SHP77 treated with DMSO at 0.1 percent for 48 hours (cell line): ENCODE measurements at regions not wholly inside any gene's neighbourhood (a gene's known extent, or its start where the extent isn't known, plus 50 kb on each side); places are given as distances from the start of the nearest gene placed in this dataset.
"Not testable (repeated sequence)": the region's sequence is repeated elsewhere in the genome, so short reads cannot be mapped to it uniquely, and the experiment has no call there.

Experiments used
- DNase-seq: peaks from one replicate; lab custom pipeline; 2025; lab: John Stamatoyannopoulos, UW

DNA sequence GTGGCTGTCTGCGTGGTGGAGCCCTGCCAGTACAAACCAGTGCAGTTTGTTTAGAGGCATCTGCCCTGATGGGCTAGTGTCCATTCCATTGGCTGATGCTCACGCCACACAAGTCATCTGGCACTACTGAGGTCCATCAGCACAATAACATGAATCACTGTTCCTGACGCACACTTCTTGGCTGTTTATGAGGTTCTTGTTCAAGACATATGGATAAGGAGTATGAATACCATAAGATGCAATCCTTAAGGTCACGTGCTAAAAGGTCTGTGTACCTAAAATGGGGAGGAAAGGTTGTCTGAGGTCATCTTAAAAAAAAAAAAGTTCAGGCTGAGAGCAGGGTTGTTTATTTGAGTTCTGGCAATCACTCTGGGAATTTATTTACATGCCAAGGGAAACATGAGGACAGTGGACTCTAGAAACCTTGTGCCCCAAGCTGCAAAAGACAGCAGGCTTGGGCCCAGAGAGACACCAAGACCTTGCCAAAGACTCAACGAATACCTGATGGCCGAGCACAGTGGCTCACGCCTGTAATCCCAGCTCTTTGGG, 54.1 kb upstream of the SHLD1 start:
- DNase-seq = no peak

DNA sequence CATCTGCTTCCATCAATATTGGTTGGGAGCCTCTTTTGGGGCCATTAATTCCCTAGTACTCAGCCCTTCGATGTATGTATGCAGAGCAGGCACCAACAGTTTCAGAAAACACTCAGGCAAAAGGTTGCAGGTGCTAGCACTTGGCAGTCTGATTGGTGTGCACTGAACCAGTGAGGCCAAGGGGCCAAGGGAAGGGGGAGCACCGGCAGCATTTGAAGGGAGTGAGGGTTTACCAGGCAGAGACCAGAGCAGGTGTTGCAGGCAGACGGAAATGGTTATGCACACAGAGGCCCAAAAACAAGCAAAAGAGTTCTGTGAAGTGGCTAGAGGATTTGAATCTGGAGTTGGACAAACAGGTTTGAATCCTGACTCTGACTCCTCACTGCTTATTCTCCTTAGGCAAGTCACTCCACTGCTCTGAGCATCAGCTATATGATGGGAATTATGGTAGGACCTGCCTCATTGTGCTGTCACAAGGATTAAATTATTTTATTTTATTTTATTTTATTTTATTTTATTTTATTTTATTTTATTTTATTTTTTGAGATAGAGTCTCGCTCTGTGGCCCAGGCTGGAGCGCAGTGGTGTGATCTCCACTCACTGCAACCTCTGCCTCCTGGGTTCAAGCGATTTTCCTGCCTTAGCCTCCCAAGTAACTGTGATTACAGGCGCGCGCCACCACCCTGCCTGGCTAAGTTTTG, 58.1 kb upstream of the SHLD1 start:
- DNase-seq = peak; percentile 100

DNA sequence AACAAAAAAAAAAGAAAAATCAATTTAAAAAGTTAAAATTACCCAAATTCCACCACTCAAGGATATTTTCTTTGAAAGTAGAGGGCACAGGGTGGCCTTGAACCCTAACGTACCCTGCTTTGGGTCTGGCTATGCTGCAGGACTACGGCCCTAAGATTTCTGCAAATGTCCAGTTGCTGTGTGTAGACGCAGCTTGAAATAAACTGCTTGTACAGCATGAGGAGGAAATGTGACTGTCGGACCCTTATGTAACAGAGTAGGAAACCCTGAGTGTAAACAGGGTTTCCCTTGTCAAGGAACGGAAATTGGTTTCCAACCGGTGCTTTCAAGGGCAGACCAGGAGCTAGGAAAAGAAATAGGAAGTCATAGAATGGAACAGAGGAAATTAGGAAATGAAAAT, 60.7 kb upstream of the SHLD1 start:
- DNase-seq = no peak

DNA sequence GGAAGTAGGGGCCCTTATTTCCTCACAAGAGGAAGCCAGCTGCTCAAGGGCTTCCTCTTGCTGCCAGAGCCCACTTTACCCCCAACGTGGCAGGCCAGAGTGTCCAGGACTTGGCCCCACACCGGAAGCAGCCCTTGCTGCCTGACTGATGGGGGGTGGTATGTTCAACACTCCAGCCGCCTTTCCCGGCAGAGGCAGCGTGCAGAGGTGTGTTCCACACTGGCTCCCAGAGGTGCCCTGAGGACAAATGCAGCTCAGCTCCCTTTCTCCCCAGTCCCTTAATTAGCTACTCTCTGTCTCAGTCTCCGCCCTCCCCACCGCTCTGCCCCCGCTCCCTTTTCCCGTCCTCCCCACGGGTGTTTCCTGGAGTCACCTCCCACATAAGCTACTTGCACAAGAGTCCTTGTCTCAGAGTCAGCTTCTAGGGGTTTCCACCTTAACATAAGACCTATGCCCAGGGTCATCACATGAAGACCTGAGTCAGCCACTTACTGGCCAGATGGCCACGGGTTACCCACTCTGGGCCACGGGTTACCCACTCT, 61.7 kb upstream of the SHLD1 start:
- no peak for DNase-seq

DNA sequence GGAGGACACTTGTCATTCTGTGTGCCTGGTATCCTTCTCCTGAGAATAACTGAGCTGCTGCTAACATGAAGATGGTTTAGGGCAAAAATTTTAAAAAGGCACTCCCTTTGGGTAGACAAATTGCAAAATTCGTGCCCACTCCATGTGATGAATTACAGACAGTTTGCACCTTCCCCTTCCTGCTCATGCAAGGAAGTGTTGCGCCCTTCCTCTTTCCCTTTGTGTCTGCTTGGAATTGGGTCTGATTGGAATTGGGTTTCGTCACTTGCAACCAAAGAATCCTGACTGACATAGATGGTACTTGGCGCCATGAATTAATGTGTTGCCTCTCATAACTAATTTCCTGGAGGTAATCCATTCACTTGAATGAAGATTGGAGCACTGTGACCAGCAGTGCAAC, 62.3 kb upstream of the SHLD1 start:
- DNase-seq = no peak

DNA sequence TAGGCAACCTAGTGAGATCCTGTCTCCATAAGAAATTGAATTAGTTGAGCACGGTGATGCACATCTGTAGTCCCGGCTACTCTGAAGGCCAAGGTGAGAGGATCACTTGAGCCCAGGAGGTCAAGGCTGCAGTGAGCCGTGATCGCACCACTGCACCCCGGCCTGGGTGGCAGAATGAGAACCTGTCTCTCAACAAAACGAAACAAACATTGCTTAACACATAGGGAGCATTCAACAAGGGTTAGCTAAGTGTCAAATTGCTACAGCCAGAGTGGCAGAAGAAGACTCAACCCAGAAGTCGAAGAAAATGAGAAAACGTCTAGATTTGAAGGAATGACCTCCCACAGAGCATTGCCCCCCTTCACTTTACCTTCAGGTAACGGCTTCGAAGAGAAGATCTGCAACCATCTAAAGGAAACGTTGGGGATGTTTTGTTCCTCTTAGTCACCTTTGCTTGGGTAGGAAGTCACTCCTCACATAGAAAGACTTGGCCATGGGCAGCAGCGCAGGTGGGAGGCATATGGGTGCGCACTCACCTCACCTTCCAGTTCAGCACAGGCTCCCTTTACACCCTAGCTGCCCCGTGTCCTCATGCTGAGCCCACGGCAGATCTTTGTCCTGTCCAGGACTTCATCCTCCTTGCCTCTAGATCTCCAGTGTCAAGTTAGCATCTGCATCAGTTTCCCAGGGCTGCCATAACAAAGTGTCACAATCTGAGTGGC, 63.7 kb upstream of the SHLD1 start:
- DNase-seq = no peak

DNA sequence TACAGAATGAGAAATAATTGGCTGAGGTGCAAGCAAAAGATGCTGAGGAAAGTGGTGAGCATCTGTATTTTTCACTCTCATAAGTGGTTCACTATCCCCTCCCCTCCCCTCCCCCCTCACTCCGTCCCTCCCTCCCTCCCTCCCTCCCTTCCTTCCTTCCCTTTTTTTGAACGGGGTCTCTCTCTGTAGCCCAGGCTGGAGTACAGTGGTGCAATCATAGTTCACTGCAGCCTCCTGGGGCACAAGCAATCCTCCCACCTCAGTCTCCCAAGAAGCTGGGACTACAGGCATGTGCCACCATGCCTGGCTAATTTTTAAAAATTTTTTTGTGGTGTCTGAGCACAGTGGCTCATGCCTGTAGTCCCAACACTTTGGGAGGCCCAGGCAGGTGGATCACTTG, 67.6 kb upstream of the SHLD1 start:
- not testable (repeated sequence) for DNase-seq

DNA sequence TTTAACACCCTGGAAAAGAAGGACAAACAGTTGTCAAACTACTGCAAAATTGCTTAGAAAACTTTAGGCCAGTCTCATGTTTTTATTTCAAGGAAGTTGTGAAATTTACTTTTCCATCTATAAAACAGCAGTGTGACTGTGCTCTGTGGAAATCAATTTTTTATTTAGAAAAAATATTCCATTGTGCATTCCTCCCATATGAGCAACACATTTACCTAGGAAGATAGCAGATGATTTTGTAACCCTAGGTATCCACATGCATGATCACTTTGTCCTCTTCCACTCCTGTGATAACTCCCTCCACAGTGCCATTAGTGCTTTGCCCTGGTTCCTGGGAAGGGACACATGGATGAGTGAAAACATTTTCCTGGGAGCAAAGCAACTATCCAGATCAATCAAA, 69.4 kb upstream of the GPCPD1 start:
- no peak for DNase-seq

DNA sequence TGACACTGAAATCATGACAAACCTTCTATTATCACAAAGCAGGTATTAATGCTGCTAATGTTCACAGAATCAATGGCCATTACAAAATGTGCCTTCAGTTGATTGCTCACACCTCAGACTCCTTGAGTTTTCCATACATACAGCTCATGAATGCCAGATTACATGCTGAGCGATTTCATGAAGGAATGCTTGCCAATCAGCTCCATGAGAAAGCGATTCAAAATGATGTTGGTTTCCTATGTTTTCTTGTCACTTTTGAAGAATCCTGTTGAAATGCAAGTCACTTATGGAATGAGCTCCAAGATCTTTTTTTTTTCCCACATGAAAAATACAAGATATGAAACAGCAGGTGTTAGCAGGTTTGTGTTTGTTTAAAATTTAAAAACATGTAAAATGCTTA, 68.0 kb upstream of the GPCPD1 start:
- no peak for DNase-seq

DNA sequence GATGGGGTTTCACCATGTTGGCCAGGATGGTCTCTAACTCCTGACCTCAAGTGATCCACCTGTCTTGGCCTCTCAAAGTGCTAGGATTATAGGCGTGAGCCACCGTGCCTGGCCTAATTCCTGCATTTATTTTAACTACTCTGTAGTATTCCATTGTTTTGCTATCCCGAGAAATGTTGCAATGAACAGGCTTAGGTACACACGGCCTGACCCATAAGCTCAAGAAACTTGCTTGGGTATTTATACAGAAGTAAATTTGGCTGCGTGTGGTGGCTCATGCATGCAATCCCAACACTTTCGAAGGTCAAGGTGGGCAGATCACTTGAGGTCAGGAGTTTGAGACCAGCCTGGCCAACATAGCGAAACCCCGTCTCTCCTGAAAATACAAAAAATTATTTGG, 67.1 kb upstream of the GPCPD1 start:
- DNase-seq = not testable (repeated sequence)

DNA sequence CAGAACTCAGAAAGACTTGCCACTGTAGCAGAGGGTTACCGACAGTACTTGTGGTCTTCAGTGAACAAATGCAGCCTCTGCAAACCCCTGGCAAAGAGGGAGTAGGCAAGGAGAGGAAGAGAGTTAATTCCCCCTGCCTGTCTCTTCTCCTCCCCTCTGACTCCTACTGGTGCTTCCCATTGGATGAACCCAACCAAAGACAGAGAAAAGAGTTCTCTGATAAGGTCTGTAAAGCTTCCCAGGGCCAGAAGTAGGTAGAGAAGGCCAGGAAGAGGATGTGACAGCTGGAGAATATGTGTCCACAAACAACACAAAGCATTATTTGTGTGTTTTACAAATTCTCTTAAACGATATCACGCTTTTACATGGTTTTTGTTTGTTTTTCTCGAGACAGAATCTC, 66.6 kb upstream of the GPCPD1 start:
- DNase-seq = no peak

DNA sequence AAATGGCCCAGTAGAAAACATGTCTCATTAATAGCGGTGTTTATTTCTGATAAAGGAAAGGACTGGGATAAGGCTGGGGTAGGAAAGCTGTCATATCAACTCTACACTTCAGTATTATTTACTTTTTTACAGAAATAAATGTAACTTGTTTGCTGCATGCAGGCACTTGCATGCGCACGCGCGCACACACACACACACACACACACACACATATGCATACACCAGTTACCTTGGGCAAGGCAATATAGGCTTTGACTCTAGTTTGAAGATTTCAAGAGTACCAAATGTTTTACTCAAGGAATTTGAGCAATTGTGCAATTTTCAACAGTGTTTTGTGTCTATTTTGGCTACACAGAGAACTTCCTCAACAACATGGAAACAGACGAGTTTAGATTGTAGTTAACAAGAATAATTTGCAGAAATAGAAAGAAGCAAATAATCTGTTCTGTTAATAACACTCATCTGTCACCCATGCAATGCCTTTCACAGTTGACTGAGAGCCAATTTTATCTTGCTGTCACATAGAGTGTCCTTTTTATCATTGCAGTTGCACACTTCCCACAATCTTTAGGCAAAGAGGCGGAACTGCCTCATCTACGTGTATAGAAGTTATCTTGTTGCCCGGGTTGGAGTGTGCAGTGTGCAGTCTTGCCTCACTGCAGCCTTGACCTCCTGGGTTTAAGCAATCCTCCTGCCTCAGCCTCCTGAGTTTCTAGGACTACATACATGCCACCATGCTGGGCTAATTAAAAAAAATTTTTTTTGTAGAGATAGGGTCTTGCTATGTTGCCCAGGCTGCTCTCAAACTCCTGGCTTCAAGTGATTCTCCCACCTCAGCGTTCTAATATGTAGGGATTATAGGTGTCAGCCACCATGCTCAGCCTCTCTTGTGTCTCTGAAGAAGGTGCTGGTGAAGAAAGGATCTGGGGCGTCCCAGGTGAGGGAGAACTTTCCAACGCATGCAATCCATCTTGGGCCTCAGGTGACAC, 64.6 kb upstream of the GPCPD1 start:
- DNase-seq = no peak

DNA sequence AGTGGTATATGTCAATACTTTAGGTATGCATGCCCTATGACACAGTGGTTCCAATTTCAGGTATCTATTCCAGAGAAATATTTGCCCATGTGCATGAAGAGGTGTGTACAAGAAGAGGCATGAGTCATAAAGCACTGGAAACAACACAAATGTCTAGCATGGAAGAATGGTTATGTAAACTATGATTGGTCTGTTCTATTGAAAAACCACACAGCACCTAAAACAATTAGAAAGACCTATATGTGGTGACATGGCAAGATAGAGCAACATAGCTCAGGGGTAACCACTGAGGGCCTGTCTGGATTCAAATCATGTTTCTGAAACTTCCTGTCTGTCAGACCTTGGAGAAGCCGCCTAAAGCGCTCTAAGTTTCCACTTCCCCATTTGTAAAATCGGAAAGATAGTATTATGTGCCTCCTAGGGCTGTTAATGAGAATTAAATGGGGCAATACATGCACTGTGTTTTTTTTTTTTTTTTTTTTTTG, 63.4 kb upstream of the GPCPD1 start:
- DNase-seq = peak; percentile 39

DNA sequence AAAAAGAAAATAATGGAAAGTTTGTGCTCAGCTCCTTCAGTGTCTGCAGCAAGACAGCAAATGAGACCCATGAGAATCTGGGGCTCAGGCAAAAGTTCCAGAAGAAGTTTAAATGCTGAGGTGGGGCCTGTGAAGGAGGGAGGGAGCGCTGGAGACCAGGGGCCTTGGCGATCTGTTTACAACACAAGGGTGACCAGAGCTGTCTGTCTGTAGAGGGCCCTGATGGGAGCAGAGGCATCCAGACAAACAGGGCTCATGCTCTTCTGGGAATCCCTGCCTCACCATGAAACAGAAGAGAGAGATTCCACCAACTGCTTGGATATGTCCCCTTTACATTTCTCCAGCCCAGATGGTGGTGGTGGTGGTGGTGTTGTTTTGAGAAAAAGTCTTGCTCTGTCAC, 60.1 kb upstream of the GPCPD1 start:
- no peak for DNase-seq

DNA sequence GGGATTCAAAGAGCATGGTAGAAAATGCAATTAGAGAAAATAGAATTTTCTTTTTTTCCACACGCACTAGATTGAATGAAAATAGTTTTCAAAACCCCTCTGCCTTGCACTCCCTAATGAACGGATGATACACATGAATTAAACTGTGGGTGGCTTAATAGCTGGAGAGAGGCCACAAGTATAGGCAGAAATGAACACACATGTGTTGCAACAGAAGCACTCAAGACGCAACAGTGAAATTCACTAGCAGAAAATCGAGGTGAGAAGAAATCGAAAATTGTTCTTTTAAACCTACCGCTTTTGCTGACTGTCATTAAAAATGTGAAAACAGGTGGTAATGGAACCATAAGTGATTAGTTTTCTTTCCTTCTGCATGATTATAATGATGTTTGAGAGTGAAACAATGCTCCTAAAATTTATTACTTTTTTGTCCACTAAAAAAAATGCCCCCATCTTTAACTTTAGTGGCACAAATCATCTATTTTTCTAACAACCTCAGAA, 59.3 kb upstream of the GPCPD1 start:
- DNase-seq = no peak

DNA sequence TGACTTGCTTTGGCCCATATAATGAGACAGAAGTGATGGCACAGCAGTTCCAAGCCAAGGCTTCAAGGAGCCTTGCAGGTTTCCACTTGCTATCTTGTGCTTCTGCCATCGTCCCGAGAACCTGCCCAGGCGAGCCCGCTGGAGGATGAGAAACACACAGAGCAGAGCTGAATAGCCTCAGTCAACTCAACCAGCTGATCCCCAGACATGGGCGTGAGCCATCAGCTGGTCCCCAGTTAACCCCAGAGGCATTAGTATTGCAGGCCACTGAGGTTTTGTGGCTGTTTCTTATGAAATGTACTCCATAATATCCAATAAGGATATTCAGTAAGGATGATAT, 57.7 kb upstream of the GPCPD1 start:
- no peak for DNase-seq

DNA sequence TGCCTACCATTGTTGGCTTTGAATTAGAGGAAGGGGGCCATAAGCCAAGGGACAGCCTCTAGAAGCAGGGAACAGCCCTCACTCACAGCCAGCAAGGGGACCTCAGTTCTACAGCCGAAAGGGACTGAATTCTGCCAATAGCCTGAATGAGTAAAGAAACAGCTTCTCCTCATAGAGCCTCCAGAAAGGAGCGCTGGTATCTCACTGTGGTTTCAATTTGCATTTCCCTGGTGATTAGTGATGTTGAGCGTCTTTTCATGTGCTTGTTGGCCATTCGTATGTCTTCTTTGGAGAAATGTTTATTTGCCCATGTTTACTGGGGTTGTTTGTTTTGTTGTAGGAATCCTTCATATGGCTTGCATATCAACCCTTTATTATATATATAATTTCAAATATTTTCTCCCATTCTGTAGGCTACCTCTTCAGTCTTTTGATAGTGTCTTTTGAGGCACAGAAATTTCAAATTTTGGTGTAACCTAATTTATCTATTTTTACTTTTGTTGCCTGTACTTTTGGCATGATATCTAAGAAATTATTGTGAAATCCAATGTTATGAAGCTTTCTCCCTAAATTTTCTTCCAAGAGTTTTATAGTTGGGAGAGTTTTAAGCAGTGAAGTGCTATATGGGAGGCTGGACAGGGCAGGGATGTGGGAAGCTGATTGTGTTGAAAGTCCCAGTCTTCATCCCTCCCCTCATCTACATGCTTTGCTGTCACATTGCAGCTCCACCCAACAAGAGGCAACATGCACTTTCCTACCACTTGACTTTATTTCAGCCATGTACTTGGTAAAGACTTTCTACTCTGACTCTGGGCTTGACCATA, 57.1 kb upstream of the GPCPD1 start:
- no peak for DNase-seq

DNA sequence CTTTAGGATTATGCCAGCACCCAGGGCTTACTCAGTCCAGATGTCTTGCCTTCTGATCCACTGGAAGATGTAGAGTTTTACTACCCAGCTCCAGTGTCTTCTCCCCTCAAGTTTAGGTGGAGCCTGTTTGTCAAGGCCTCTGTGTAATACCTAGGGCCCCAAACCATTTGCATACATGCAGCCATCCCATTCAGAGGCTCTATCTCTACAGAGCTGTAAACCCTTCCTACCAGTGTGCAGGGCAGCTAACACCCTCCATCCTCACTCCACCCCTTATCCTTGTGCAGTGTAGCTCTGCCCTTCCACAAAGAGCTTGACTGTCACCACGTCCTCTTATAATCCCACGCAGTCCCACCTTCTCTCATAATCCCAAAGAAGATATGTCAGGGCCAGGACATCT, 54.6 kb upstream of the GPCPD1 start:
- DNase-seq = no peak

DNA sequence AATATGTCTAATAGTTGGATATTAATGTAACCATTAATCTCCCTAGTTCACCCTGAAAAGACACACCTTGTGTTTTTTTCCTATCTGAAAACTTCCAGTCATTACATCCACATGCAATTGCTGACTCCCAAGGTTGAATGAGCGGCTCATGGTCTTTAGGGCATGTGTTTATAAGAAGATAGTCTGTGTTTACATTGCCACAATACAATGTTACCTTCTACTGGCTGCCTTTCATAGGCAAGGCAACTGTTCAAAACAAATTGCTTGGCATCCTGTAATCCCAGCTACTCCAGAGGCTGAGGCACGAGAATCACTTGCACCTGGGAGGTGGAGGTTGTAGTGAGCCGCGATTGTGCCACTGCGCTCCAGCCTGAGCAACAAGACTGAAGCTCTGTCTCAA, 52.6 kb upstream of the GPCPD1 start:
- no peak for DNase-seq

DNA sequence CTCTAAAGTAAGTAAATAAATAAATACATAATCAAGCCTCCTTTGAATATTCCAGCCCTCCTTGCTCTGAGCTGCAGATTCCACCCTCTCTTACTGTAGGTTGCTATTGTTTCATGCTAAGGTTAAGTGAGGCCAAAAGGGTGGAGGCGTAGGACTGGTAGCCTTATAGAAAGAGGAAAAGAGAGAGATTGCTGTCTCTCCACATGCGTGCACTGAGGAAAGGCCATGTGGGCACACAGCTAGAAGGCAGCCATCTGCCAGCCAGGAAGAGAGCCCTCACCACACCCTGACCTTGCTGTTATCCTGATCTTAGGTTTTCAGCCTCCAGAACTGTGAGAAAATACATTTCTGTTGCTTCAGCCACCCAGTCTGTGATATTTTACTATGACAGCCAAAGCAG, 52.0 kb upstream of the GPCPD1 start:
- no peak for DNase-seq

DNA sequence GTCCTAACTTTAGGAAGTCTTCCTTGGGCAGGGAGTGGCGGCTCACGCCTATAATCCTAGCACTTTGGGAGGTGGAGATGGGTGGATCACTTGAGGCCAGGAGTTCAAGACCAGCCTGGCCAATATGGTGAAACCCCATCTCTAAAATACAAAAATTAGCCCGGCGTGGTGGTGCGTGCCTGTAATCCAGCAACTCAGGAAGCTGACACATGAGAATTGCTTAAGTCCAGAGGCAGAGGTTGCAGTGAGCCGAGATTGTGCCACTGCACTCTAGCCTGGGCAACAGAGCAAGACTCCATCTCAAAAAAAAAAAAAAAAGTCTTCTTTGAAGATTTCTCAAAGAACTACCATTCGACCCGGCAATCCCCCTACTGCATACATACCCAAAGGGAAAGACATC, 50.0 kb upstream of the GPCPD1 start:
- DNase-seq = not testable (repeated sequence)
